OCI-LY3 (cell line): ENCODE measurements at regions not wholly inside any gene's neighbourhood (a gene's known extent, or its start where the extent isn't known, plus 50 kb on each side); places are given as distances from the start of the nearest gene placed in this dataset.

Source experiments
- H2AFZ ChIP-seq: fragments of 200-600, 300-600 bp; shearing (Covaris generic); 2 replicates; pipeline ENCODE4 v1.6.0; 2014; ENCODE audit warnings: antibody characterized with exemption, low read depth, low read length
- H3K27ac ChIP-seq: fragments of 200-600, 300-600 bp; sonication (generic); 2 replicates; pipeline ENCODE4 v1.5.1; 2014; ENCODE audit warnings: mild to moderate bottlenecking, low read length, moderate library complexity, mixed read lengths
- H3K27me3 ChIP-seq: fragments of 200-600, 300-600 bp; sonication (generic); 2 replicates; pipeline ENCODE4 v1.6.1; 2014; ENCODE audit warnings: low read depth, low read length, mixed read lengths
- H3K36me3 ChIP-seq: fragments of 200-600, 300-600 bp; sonication (generic); replicated peaks from 2 replicates; pipeline ENCODE3; 2014; ENCODE audit warnings: low read depth, low read length, mixed read lengths
- H3K4me1 ChIP-seq: fragments of 300-600, 200-600 bp; sonication (generic); 2 replicates; pipeline ENCODE4 v1.6.1; 2014; ENCODE audit warnings: low read length, mixed read lengths
- H3K4me2 ChIP-seq: fragments of 200-600, 300-600 bp; sonication (generic); 2 replicates; pipeline ENCODE4 v1.6.1; 2014; ENCODE audit warnings: low read length, mixed read lengths
- H3K4me3 ChIP-seq: fragments of 300-600, 200-600 bp; sonication (generic); 2 replicates; pipeline ENCODE4 v1.5.1; 2014; ENCODE audit warnings: antibody characterized with exemption, mild to moderate bottlenecking, low read length, moderate library complexity
- H3K79me2 ChIP-seq: fragments of 300-600, 200-600 bp; shearing (Covaris generic); 2 replicates; pipeline ENCODE4 v1.6.1; 2014; ENCODE audit warnings: mild to moderate bottlenecking, low read length, mixed read lengths
- H3K9ac ChIP-seq: fragments of 300-600, 200-600 bp; shearing (Covaris generic); 2 replicates; pipeline ENCODE4 v1.6.0; 2014; ENCODE audit warnings: mild to moderate bottlenecking, low read length, moderate library complexity
- H3K9me3 ChIP-seq: fragments of 200-600, 300-600 bp; shearing (Covaris generic); 2 replicates; pipeline ENCODE4 v1.6.1; 2014; ENCODE audit warnings: low read length, mixed read lengths; ENCODE audit not compliant: insufficient read depth
- H4K20me1 ChIP-seq: fragments of 200-600, 300-600 bp; sonication (generic); 2 replicates; pipeline ENCODE4 v1.6.1; 2016; ENCODE audit warnings: low read length, mixed read lengths; ENCODE audit not compliant: insufficient read depth
- CTCF ChIP-seq: fragments of 200-600, 300-600 bp; sonication (generic); IDR thresholded peaks from 2 replicates; pipeline ENCODE4 v1.5.1; 2014; ENCODE audit warnings: antibody characterized with exemption, low read length, low read depth
- EZH2phosphoT487 ChIP-seq: fragments of 200-600 bp; shearing (Covaris generic); IDR thresholded peaks from 2 replicates; pipeline ENCODE4 v1.6.1; 2018; ENCODE audit warnings: antibody characterized with exemption, mixed run types, low read depth

GRCh38 chr9:79975621-79976256 lies 404.0 kb downstream of the TLE4 start:
- Histone ChIP-seq H3K4me1 (peaks cover under 1% of the 10 kb centered on the region; the same call in 1 of the 2 replicates), H2AFZ (no peak overlapping the region), H4K20me1 (no peaks in the 10 kb centered on the region), H3K79me2 (no peaks in the 10 kb centered on the region), H3K27me3 (no peaks in the 10 kb centered on the region; the same call in 1 of the 2 replicates), H3K9me3 (no peaks in the 10 kb centered on the region), H3K9ac (no peak overlapping the region), H3K4me2 (no peak overlapping the region), H3K27ac (no peak overlapping the region), H3K4me3 (no peak overlapping the region), H3K36me3 (no peaks in the 10 kb centered on the region)
- TF ChIP-seq CTCF: no peak
- TF ChIP-seq EZH2phosphoT487: no peak

GRCh38 chr9:79974806-79975422 lies 403.1 kb downstream of the TLE4 start:
- no peak overlapping the region for H2AFZ ChIP-seq

GRCh38 chr9:79973627-79974026 lies 401.9 kb downstream of the TLE4 start:
- Histone ChIP-seq H3K4me2 (no peak overlapping the region), H3K4me1 (peaks cover 4% of the 10 kb centered on the region; the same call in 1 of the 2 replicates), H3K36me3 (no peaks in the 10 kb centered on the region), H2AFZ (no peak overlapping the region), H3K27ac (no peak overlapping the region), H3K27me3 (no peaks in the 10 kb centered on the region; the same call in 1 of the 2 replicates), H3K4me3 (no peak overlapping the region), H3K9me3 (no peaks in the 10 kb centered on the region), H3K79me2 (no peaks in the 10 kb centered on the region), H4K20me1 (no peaks in the 10 kb centered on the region), H3K9ac (no peak overlapping the region)
- TF ChIP-seq EZH2phosphoT487: no peak
- no peak for TF ChIP-seq CTCF

More at GRCh38 chr9:79974806-79975422, 403.1 kb downstream of the TLE4 start:
- Histone ChIP-seq H3K4me1 (peaks cover 4% of the 10 kb centered on the region; the same call in 1 of the 2 replicates), H3K4me2 (no peak overlapping the region), H3K27me3 (no peaks in the 10 kb centered on the region; the same call in 1 of the 2 replicates), H3K9ac (no peak overlapping the region), H3K27ac (no peak overlapping the region), H4K20me1 (no peaks in the 10 kb centered on the region), H3K36me3 (no peaks in the 10 kb centered on the region), H3K79me2 (no peaks in the 10 kb centered on the region), H3K9me3 (no peaks in the 10 kb centered on the region), H3K4me3 (no peak overlapping the region)
- TF ChIP-seq CTCF (no peak), EZH2phosphoT487 (no peak)

GRCh38 chr9:79970146-79970425 lies 398.3 kb downstream of the TLE4 start:
- Histone ChIP-seq H3K4me2 (no peak overlapping the region), H2AFZ (no peak overlapping the region), H3K27me3 (peaks cover 4% of the 10 kb centered on the region; the same call in 1 of the 2 replicates), H3K9me3 (no peaks in the 10 kb centered on the region), H3K4me1 (peaks cover 4% of the 10 kb centered on the region; the same call in 1 of the 2 replicates), H3K79me2 (no peaks in the 10 kb centered on the region), H3K27ac (no peak overlapping the region), H3K9ac (no peak overlapping the region), H3K4me3 (no peak overlapping the region), H3K36me3 (no peaks in the 10 kb centered on the region), H4K20me1 (no peaks in the 10 kb centered on the region)
- no peak for TF ChIP-seq EZH2phosphoT487
- no peak for TF ChIP-seq CTCF
